PFSK-1 (cell line): ENCODE measurements at regions not wholly inside any gene's neighbourhood (a gene's known extent, or its start where the extent isn't known, plus 50 kb on each side); places are given as distances from the start of the nearest gene placed in this dataset.

ENCODE experiments used
- FOXP2 ChIP-seq: optimal IDR thresholded peaks from 2 replicates; pipeline ENCODE3; 2011; ENCODE audit warnings: borderline replicate concordance, control low read depth, inconsistent platforms; ENCODE audit not compliant: insufficient read depth; ENCODE audit errors: extremely low read length, extremely low read depth
- POLR2AphosphoS5 ChIP-seq: IDR thresholded peaks from 2 replicates; pipeline ENCODE4 v1.6.1; 2012; ENCODE audit warnings: low read depth, mild to moderate bottlenecking, control low read depth, low read length, moderate library complexity
- SIN3A ChIP-seq: IDR thresholded peaks from 2 replicates; pipeline ENCODE4 v1.6.1; 2012; ENCODE audit warnings: mild to moderate bottlenecking, low read length, moderate library complexity, borderline replicate concordance; ENCODE audit not compliant: insufficient read depth
- TAF1 ChIP-seq: IDR thresholded peaks from 2 replicates; pipeline ENCODE4 v1.6.1; 2012; ENCODE audit warnings: low read length, control low read depth, borderline replicate concordance; ENCODE audit not compliant: insufficient read depth
- TF ChIP-seq, protein P1 (sequence below), 2 experiments: IDR thresholded peaks; 2 replicates each; pipeline versions ENCODE4 v1.6.1 to v1.8.0; 2011 to 2012; ENCODE audit warnings: low read depth in 2 of 2, low read length in 2 of 2, control low read depth in 1 of 2, inconsistent platforms in 1 of 2, mild to moderate bottlenecking in 1 of 2, moderate library complexity in 1 of 2; ENCODE audit not compliant: insufficient read depth in 1 of 2

DNA sequence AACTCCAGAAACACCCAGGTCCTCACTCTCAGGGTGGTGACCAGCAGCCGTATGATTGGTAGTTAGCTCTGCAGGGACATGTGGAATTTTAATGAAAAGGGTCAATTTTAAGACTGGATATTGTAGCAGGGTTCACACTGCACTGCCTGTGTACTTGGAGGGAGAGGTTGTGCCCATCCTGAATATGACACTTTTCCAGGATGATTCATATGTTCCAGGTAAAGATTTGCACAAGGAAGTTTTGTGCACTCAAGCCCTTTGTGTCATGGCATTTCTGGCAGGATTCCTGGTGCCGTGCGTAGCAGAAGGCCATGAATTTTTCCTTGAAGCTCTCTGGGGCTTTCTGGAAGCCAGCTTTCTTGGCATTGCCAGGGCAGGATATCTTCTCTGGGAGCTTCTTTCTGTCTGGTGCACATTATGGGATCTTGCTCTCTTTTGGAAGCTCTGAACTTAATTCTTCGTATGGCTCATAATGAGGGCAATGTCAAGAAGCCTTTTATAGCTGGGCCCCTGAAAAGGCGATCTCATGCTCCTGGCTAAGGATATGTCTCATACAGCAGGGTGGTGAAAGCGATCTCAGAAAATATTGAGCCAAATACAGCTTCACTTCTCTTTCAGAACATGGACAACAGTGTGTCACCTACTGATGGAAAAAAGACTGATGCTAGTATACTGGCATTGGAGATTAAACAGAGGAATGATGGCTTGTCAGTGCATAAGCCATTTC, 1133.9 kb downstream of the AACS start:
- TF ChIP-seq SIN3A, result no peak
- TF ChIP-seq, protein P1, sequence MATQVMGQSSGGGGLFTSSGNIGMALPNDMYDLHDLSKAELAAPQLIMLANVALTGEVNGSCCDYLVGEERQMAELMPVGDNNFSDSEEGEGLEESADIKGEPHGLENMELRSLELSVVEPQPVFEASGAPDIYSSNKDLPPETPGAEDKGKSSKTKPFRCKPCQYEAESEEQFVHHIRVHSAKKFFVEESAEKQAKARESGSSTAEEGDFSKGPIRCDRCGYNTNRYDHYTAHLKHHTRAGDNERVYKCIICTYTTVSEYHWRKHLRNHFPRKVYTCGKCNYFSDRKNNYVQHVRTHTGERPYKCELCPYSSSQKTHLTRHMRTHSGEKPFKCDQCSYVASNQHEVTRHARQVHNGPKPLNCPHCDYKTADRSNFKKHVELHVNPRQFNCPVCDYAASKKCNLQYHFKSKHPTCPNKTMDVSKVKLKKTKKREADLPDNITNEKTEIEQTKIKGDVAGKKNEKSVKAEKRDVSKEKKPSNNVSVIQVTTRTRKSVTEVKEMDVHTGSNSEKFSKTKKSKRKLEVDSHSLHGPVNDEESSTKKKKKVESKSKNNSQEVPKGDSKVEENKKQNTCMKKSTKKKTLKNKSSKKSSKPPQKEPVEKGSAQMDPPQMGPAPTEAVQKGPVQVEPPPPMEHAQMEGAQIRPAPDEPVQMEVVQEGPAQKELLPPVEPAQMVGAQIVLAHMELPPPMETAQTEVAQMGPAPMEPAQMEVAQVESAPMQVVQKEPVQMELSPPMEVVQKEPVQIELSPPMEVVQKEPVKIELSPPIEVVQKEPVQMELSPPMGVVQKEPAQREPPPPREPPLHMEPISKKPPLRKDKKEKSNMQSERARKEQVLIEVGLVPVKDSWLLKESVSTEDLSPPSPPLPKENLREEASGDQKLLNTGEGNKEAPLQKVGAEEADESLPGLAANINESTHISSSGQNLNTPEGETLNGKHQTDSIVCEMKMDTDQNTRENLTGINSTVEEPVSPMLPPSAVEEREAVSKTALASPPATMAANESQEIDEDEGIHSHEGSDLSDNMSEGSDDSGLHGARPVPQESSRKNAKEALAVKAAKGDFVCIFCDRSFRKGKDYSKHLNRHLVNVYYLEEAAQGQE (IDR thresholded peaks at IDR 0.05; ENCODE audit: insufficient read depth in 1 of 2, low read depth in 2 of 2, low read length in 2 of 2), result no peak
- no peak for TF ChIP-seq TAF1
- TF ChIP-seq POLR2AphosphoS5, result no peak
- no peak for TF ChIP-seq FOXP2

DNA sequence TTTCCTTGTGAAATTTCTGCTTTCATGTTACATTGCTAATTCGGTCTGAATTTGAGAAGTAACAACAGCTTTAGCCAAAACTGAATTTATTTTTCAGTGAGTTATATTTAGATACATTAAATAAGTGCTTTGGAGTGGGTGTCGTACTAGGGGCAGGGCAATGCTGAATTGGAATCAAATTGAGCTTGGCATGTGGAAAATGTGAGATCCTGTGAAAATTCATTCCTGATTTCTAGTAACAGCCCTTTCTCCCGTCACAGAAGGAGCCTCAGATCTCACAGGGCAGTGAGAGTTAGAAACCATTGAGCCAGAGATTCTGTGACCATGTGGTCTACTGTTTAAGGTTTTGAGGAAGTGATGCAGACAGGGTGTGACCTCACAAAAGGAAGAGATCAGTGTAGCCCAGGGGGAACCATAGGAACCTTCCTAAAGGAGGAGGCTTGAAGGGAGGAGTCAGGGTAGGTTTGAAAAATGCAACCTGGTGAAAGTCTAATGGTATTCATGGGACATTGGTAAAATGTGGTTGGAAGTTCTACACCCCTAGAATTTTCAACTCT, 1136.8 kb downstream of the AACS start:
- TF ChIP-seq TAF1, result no peak
- no peak for TF ChIP-seq FOXP2
- TF ChIP-seq, protein P1 (IDR thresholded peaks at IDR 0.05; ENCODE audit: insufficient read depth in 1 of 2, low read depth in 2 of 2, low read length in 2 of 2), result no peak
- TF ChIP-seq POLR2AphosphoS5, result no peak
- no peak for TF ChIP-seq SIN3A

DNA sequence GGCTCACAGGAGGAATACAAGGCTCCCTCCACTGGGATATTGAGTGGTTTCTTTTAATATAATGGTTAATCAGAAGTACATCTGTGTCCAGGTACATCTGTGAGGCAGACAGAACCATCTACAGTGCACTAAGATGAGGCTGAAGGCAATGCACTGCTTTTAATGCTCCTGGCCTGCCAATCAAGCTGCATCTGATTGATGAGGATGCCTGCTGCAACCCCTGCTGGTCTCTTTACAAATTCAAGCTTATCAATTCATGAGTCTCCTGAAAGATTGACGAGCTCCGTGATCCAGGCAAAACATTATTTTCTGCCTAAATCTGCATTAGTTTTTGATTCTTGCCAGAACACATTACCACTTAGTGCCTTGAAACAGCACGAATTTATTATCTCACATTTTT, 1139.1 kb downstream of the AACS start:
- TF ChIP-seq FOXP2 (no peak), SIN3A (no peak), POLR2AphosphoS5 (no peak), TAF1 (no peak)
- TF ChIP-seq, protein P1 (IDR thresholded peaks at IDR 0.05; ENCODE audit: insufficient read depth in 1 of 2, low read depth in 2 of 2, low read length in 2 of 2), result no peak

DNA sequence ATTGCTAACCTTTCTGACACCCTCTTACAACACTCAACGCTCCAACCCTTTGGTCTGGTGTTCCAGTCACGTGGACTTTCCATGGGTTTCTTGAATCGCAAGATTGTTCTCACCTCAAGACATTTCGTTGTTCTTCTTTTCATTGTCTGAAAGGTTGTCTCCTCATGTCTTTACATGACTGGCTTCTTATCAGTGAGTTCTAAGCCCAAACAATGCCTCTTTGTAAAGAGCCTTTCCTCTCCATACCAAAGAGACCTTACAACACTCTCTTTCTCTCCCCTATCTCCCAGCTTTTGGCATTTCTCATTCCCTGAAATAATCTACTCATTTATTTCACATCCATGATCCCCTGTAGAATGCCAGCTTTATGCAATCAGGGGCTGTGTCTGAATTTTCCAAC, 1144.8 kb downstream of the AACS start:
- no peak for TF ChIP-seq FOXP2

DNA sequence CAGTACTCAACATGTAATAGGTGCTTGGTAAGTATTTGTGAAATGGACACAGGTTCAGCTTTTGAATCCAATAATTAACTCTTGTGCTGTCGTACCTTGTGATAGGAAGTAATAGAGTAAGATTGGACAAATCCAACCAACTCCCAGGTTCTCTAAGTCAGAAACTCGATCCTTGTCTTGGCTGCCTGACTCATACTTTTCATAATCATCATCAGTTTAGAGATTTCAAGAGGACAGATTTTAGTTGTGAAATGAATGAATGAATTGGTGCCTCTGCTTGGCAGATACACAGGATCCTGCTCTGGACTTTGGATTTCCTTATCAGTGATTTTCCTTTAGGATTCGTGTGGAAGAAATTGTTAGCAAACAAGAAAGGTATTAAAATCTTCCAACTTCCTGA, 1145.2 kb downstream of the AACS start:
- TF ChIP-seq POLR2AphosphoS5 (no peak), FOXP2 (no peak), SIN3A (no peak), TAF1 (no peak)
- TF ChIP-seq, protein P1 (IDR thresholded peaks at IDR 0.05; ENCODE audit: insufficient read depth in 1 of 2, low read depth in 2 of 2, low read length in 2 of 2), result no peak
